DMS153 (cell line): ENCODE measurements at regions not wholly inside any gene's neighbourhood (a gene's known extent, or its start where the extent isn't known, plus 50 kb on each side); places are given as distances from the start of the nearest gene placed in this dataset.
"Not testable (repeated sequence)": the region's sequence is repeated elsewhere in the genome, so short reads cannot be mapped to it uniquely, and the experiment has no call there.

Experiments
- DNase-seq: peaks from one replicate; lab custom pipeline; 2025; lab: John Stamatoyannopoulos, UW

GRCh38 chr16:87100306-87101058 is 216.7 kb downstream of the C16orf95 start:
- DNase-seq = no peak

- DNase-seq = no peak
Measured at GRCh38 chr16:87101903-87102302, 215.3 kb downstream of the C16orf95 start.

- DNase-seq = no peak
Measured at GRCh38 chr16:87107201-87107600, 210.0 kb downstream of the C16orf95 start.

- DNase-seq = no peak
Measured at GRCh38 chr16:87108278-87108677, 208.9 kb downstream of the C16orf95 start.

GRCh38 chr16:87108941-87109340 is 208.3 kb downstream of the C16orf95 start:
- no peak for DNase-seq

- no peak for DNase-seq
Measured at GRCh38 chr16:87114832-87115231, 202.4 kb downstream of the C16orf95 start.

- no peak for DNase-seq
Measured at GRCh38 chr16:87115646-87116045, 201.5 kb downstream of the C16orf95 start.

- no peak for DNase-seq
Measured at GRCh38 chr16:87117936-87118335, 199.3 kb downstream of the C16orf95 start.

- no peak for DNase-seq
Measured at GRCh38 chr16:87119168-87119567, 198.0 kb downstream of the C16orf95 start.

GRCh38 chr16:87119748-87120147 is 197.4 kb downstream of the C16orf95 start:
- no peak for DNase-seq

GRCh38 chr16:87121816-87122215 is 195.4 kb downstream of the C16orf95 start:
- no peak for DNase-seq

GRCh38 chr16:87123356-87124001 is 193.7 kb downstream of the C16orf95 start:
- DNase-seq = no peak

- not testable (repeated sequence) for DNase-seq
Measured at GRCh38 chr16:87124405-87124804, 192.8 kb downstream of the C16orf95 start.

GRCh38 chr16:87125206-87126155 is 191.7 kb downstream of the C16orf95 start:
- DNase-seq = no peak

GRCh38 chr16:87126403-87127025 is 190.7 kb downstream of the C16orf95 start:
- DNase-seq = no peak

- DNase-seq = no peak
Measured at GRCh38 chr16:87127061-87127765, 190.0 kb downstream of the C16orf95 start.

- no peak for DNase-seq
Measured at GRCh38 chr16:87127766-87128147, 189.4 kb downstream of the C16orf95 start.

- DNase-seq = no peak
Measured at GRCh38 chr16:87129771-87130170, 187.4 kb downstream of the C16orf95 start.

- no peak for DNase-seq
Measured at GRCh38 chr16:87131061-87131995, 185.9 kb downstream of the C16orf95 start.

GRCh38 chr16:87131996-87132345 is 185.2 kb downstream of the C16orf95 start:
- DNase-seq = no peak
